ENCODE measurements at regions not wholly inside any gene's neighbourhood (a gene's known extent, or its start where the extent isn't known, plus 50 kb on each side); places are given as distances from the start of the nearest gene placed in this dataset.

DNA sequence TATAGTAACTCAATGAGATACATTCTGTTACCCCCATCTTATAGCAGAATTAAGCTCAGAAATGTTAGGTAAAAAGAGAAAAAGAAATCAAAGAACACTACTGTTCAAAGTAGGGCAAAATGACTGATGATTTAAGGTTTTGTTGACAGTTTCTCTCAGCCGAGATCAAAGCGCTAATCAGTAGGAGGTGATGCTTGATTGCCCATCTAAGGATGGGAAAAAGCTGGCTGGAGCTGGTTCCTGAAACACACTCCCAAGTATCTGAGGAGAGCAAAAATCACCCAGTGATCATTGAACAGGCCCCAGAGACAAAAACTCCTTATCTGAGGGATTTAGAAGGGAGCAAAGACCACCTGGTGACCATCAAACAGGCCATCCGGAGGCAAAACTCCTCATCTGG, 64.5 kb upstream of the CSF1 start:
- peaks cover 10% of the 10 kb centered on the region; the same call in 2 of the 3 replicates for H3K4me1 ChIP-seq
- WGBS (ENCODE audit: missing lambda C conversion rate): 96% methylated on average over 3 of the region's 3 CpGs
- FAIRE-seq (no peak), ATAC-seq (no peak), DNase-seq (ENCODE audit: low read depth in 1 of 2, low spot score in 1 of 2) (no peak)
- CTCF ChIA-PET: interaction anchor here (0.8 to 1.9 kb wide), 4 partner anchors 41 to 165 kb away, joined by 3 to 9 read pairs (median 5); partner anchors contain the start of gene AHCYL1
- TF ChIP-seq MYC (IDR thresholded peaks at IDR 0.05; ENCODE audit: borderline replicate concordance, low read length) (no peak), PHF8 (IDR thresholded peaks at IDR 0.05; ENCODE audit: borderline replicate concordance, low read depth) (no peak), CBX8 (IDR thresholded peaks at IDR 0.05) (no peak), GATA3 (IDR thresholded peaks at IDR 0.05; ENCODE audit: borderline replicate concordance) (no peak), ZFP36 (IDR thresholded peaks at IDR 0.05; ENCODE audit: borderline replicate concordance, partially characterized antibody) (no peak), USF2 (IDR thresholded peaks at IDR 0.05) (no peak), HOXB13 (CRISPR knock-in tag; IDR thresholded peaks at IDR 0.05; ENCODE audit: low read depth) (no peak), RARB (CRISPR knock-in tag; IDR thresholded peaks at IDR 0.05) (no peak), KDM5A (IDR thresholded peaks at IDR 0.05) (no peak), POLR2AphosphoS2 (conservative IDR thresholded peaks at IDR 0.05; ENCODE audit: low read length) (no peak), FOSB (CRISPR knock-in tag; IDR thresholded peaks at IDR 0.05) (no peak)
- TF ChIP-seq, protein P1, sequence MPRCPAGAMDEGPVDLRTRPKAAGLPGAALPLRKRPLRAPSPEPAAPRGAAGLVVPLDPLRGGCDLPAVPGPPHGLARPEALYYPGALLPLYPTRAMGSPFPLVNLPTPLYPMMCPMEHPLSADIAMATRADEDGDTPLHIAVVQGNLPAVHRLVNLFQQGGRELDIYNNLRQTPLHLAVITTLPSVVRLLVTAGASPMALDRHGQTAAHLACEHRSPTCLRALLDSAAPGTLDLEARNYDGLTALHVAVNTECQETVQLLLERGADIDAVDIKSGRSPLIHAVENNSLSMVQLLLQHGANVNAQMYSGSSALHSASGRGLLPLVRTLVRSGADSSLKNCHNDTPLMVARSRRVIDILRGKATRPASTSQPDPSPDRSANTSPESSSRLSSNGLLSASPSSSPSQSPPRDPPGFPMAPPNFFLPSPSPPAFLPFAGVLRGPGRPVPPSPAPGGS (IDR thresholded peaks at IDR 0.05): no peak
- H3K4me2 ChIP-seq: no peak overlapping the region
- POLR2A ChIA-PET: interaction anchor here (0.5 kb wide), 1 partner anchor 377 kb away, joined by 3 read pairs; no protein-coding TSS in a partner anchor
- H3K9me3 ChIP-seq: no peaks in the 10 kb centered on the region
- H3K4me3 ChIP-seq: no peak overlapping the region
- no peak overlapping the region for H3K27ac ChIP-seq

- DNase-seq (ENCODE audit: low read depth in 1 of 2, low spot score in 1 of 2): no peak
- Histone ChIP-seq H3K4me3 (no peak overlapping the region), H3K4me2 (no peak overlapping the region), H3K4me1 (peaks cover 9% of the 10 kb centered on the region; the same call in 2 of the 3 replicates), H3K27ac (no peak overlapping the region), H3K9me3 (no peaks in the 10 kb centered on the region)
- CTCF ChIA-PET: interaction anchor here (0.6 to 1.9 kb wide), 7 partner anchors 42 to 867 kb away, joined by 3 to 9 read pairs (median 3); partner anchors contain the start of gene AHCYL1
- TF ChIP-seq EHMT2 (IDR thresholded peaks at IDR 0.05; ENCODE audit: low read depth) (no peak), TFCP2L1 (CRISPR knock-in tag; IDR thresholded peaks at IDR 0.05) (no peak), ZFP36 (IDR thresholded peaks at IDR 0.05; ENCODE audit: borderline replicate concordance, partially characterized antibody) (no peak), RARB (CRISPR knock-in tag; IDR thresholded peaks at IDR 0.05) (no peak), PHF8 (IDR thresholded peaks at IDR 0.05; ENCODE audit: borderline replicate concordance, low read depth) (no peak), BHLHE40 (IDR thresholded peaks at IDR 0.05; ENCODE audit: low read depth, low read length) (no peak), ESRRA (IDR thresholded peaks at IDR 0.05; ENCODE audit: borderline replicate concordance, low read length) (no peak), POLR2AphosphoS2 (conservative IDR thresholded peaks at IDR 0.05; ENCODE audit: low read length) (no peak), E2F6 (IDR thresholded peaks at IDR 0.05; ENCODE audit: borderline replicate concordance, low read depth) (no peak), CHD2 (IDR thresholded peaks at IDR 0.05; ENCODE audit: low read length, partially characterized antibody) (no peak), CHD4 (IDR thresholded peaks at IDR 0.05; ENCODE audit: borderline replicate concordance) (no peak), KDM1A (IDR thresholded peaks at IDR 0.05; ENCODE audit: low read depth) (no peak), JUN (IDR thresholded peaks at IDR 0.05) (no peak), NPAS2 (CRISPR knock-in tag; IDR thresholded peaks at IDR 0.05; ENCODE audit: borderline replicate concordance) (no peak), PBX3 (IDR thresholded peaks at IDR 0.05) (no peak), RCOR1 (IDR thresholded peaks at IDR 0.05; ENCODE audit: low read depth, low read length) (no peak)
- TF ChIP-seq, protein P2, sequence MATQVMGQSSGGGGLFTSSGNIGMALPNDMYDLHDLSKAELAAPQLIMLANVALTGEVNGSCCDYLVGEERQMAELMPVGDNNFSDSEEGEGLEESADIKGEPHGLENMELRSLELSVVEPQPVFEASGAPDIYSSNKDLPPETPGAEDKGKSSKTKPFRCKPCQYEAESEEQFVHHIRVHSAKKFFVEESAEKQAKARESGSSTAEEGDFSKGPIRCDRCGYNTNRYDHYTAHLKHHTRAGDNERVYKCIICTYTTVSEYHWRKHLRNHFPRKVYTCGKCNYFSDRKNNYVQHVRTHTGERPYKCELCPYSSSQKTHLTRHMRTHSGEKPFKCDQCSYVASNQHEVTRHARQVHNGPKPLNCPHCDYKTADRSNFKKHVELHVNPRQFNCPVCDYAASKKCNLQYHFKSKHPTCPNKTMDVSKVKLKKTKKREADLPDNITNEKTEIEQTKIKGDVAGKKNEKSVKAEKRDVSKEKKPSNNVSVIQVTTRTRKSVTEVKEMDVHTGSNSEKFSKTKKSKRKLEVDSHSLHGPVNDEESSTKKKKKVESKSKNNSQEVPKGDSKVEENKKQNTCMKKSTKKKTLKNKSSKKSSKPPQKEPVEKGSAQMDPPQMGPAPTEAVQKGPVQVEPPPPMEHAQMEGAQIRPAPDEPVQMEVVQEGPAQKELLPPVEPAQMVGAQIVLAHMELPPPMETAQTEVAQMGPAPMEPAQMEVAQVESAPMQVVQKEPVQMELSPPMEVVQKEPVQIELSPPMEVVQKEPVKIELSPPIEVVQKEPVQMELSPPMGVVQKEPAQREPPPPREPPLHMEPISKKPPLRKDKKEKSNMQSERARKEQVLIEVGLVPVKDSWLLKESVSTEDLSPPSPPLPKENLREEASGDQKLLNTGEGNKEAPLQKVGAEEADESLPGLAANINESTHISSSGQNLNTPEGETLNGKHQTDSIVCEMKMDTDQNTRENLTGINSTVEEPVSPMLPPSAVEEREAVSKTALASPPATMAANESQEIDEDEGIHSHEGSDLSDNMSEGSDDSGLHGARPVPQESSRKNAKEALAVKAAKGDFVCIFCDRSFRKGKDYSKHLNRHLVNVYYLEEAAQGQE (IDR thresholded peaks at IDR 0.05): no peak
- 87% methylated on average over 3 of the region's 3 CpGs for WGBS (ENCODE audit: missing lambda C conversion rate)
- ATAC-seq: no peak
- POLR2A ChIA-PET: no interaction called here
- FAIRE-seq: no peak
Measured at GRCh38 chr1:109845658-109846057, 65.0 kb upstream of the CSF1 start.

Data from A549 (cell line).